ENCODE measurements at regions not wholly inside any gene's neighbourhood (a gene's known extent, or its start where the extent isn't known, plus 50 kb on each side); places are given as distances from the start of the nearest gene placed in this dataset.

- DNase-seq (ENCODE audit: low spot score), result no peak
- Histone ChIP-seq H2AFZ (no peak overlapping the region), H4K20me1 (replicated peaks; ENCODE audit: insufficient read depth) (peaks cover 8% of the 10 kb centered on the region; the same call in 1 of the 2 replicates), H3K79me2 (replicated peaks; ENCODE audit: insufficient read depth) (no peaks in the 10 kb centered on the region), H3K4me2 (peak overlapping the region; percentile 94), H3K27me3 (ENCODE audit: insufficient read depth) (peaks cover 32% of the 10 kb centered on the region), H3K36me3 (ENCODE audit: insufficient read depth) (no peaks in the 10 kb centered on the region), H3K27ac (ENCODE audit: low read depth) (no peak overlapping the region), H3K4me1 (ENCODE audit: insufficient read depth) (peaks cover 39% of the 10 kb centered on the region), H3K4me3 (no peak overlapping the region; the same call in 1 of the 2 replicates), H3F3A (replicated peaks; ENCODE audit: low read depth) (no peaks in the 10 kb centered on the region), H3K9me2 (ENCODE audit: insufficient read depth) (no peaks in the 10 kb centered on the region)
- Mint-ChIP-seq H3K4me3 (no peak overlapping the region; the same call in 2 of the 3 replicates), H3K9me3 (no peaks in the 10 kb centered on the region), H3K4me1 (peaks cover 32% of the 10 kb centered on the region), H3K27ac (no peak overlapping the region), H3K36me3 (ENCODE audit: low read depth) (no peaks in the 10 kb centered on the region; the same call in 2 of the 3 replicates), H3K27me3 (ENCODE audit: insufficient read depth, low read depth, poor library complexity) (peaks cover 19% of the 10 kb centered on the region)
- no peak for ATAC-seq
- TF ChIP-seq CTCF (conservative IDR thresholded peaks at IDR 0.05; ENCODE audit: low read depth in 2 of 2), result no peak
- TF ChIP-seq EZH2 (IDR thresholded peaks at IDR 0.05; ENCODE audit: low read depth, unreplicated experiment), result no peak
- no peak for TF ChIP-seq JUNB (IDR thresholded peaks at IDR 0.05; ENCODE audit: unreplicated experiment)
- no peak for TF ChIP-seq CREB1 (CRISPR knock-in tag; IDR thresholded peaks at IDR 0.05; ENCODE audit: low read depth)
- TF ChIP-seq, protein P1, sequence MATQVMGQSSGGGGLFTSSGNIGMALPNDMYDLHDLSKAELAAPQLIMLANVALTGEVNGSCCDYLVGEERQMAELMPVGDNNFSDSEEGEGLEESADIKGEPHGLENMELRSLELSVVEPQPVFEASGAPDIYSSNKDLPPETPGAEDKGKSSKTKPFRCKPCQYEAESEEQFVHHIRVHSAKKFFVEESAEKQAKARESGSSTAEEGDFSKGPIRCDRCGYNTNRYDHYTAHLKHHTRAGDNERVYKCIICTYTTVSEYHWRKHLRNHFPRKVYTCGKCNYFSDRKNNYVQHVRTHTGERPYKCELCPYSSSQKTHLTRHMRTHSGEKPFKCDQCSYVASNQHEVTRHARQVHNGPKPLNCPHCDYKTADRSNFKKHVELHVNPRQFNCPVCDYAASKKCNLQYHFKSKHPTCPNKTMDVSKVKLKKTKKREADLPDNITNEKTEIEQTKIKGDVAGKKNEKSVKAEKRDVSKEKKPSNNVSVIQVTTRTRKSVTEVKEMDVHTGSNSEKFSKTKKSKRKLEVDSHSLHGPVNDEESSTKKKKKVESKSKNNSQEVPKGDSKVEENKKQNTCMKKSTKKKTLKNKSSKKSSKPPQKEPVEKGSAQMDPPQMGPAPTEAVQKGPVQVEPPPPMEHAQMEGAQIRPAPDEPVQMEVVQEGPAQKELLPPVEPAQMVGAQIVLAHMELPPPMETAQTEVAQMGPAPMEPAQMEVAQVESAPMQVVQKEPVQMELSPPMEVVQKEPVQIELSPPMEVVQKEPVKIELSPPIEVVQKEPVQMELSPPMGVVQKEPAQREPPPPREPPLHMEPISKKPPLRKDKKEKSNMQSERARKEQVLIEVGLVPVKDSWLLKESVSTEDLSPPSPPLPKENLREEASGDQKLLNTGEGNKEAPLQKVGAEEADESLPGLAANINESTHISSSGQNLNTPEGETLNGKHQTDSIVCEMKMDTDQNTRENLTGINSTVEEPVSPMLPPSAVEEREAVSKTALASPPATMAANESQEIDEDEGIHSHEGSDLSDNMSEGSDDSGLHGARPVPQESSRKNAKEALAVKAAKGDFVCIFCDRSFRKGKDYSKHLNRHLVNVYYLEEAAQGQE (IDR thresholded peaks at IDR 0.05; ENCODE audit: unreplicated experiment), result no peak
- TF ChIP-seq ETS1 (IDR thresholded peaks at IDR 0.05), result no peak
- TF ChIP-seq EZH2phosphoT487 (IDR thresholded peaks at IDR 0.05; ENCODE audit: unreplicated experiment), result no peak
- no peak for TF ChIP-seq STAT1 (IDR thresholded peaks at IDR 0.05; ENCODE audit: unreplicated experiment)
- TF ChIP-seq ZNF462 (CRISPR knock-in tag; IDR thresholded peaks at IDR 0.05), result no peak
- no peak for TF ChIP-seq ZNF114 (CRISPR knock-in tag; IDR thresholded peaks at IDR 0.05)
- no peak for TF ChIP-seq POLR2AphosphoS5 (IDR thresholded peaks at IDR 0.05; ENCODE audit: low read depth)
- no peak for TF ChIP-seq NANOG (IDR thresholded peaks at IDR 0.05; ENCODE audit: borderline replicate concordance)
- no peak for TF ChIP-seq ZNF331 (CRISPR knock-in tag; IDR thresholded peaks at IDR 0.05; ENCODE audit: low read depth)
Measured at GRCh38 chr3:44020143-44020542, 221.5 kb upstream of the TOPAZ1 start.
